D721Med (cell line): ENCODE measurements at regions not wholly inside any gene's neighbourhood (a gene's known extent, or its start where the extent isn't known, plus 50 kb on each side); places are given as distances from the start of the nearest gene placed in this dataset.

Source experiments
- DNase-seq: peaks from one replicate; pipeline ENCODE4 v3.0.0; 2011; ENCODE audit warnings: low spot score; ENCODE audit not compliant: insufficient read length
- FAIRE-seq: peaks from 2 replicates; lab custom pipeline; 2011; peaks lifted over from hg19 to GRCh38; lab: Jason Lieb, UNC
- TF ChIP-seq, protein P1 (sequence below): IDR thresholded peaks from 2 replicates; pipeline ENCODE4 v1.5.1; 2012; ENCODE audit warnings: mild to moderate bottlenecking, control low read depth; ENCODE audit not compliant: insufficient read depth; ENCODE audit errors: missing control alignments

DNA sequence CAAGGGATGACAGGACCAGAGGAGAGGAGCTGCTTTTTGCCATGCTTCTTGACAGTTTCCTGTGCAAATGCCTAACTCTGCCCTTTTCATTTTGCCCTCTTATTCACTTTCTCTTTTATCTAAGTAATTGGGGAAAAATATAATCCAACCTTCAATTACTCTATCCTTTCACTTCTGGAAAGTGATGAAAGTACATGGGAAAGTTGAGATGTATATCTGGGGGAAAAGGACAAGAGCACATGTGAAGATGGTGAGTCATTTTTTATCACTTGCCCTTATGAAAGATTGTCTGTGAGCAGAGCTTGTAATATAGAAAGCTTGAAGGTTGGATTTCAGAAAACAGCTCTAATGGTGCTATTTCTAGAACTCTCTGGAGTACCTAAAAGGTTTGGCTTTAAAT is 1070.7 kb downstream of the CNTNAP5 start:
- TF ChIP-seq, protein P1, sequence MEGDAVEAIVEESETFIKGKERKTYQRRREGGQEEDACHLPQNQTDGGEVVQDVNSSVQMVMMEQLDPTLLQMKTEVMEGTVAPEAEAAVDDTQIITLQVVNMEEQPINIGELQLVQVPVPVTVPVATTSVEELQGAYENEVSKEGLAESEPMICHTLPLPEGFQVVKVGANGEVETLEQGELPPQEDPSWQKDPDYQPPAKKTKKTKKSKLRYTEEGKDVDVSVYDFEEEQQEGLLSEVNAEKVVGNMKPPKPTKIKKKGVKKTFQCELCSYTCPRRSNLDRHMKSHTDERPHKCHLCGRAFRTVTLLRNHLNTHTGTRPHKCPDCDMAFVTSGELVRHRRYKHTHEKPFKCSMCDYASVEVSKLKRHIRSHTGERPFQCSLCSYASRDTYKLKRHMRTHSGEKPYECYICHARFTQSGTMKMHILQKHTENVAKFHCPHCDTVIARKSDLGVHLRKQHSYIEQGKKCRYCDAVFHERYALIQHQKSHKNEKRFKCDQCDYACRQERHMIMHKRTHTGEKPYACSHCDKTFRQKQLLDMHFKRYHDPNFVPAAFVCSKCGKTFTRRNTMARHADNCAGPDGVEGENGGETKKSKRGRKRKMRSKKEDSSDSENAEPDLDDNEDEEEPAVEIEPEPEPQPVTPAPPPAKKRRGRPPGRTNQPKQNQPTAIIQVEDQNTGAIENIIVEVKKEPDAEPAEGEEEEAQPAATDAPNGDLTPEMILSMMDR = no peak
- FAIRE-seq = no peak
- DNase-seq = no peak

DNA sequence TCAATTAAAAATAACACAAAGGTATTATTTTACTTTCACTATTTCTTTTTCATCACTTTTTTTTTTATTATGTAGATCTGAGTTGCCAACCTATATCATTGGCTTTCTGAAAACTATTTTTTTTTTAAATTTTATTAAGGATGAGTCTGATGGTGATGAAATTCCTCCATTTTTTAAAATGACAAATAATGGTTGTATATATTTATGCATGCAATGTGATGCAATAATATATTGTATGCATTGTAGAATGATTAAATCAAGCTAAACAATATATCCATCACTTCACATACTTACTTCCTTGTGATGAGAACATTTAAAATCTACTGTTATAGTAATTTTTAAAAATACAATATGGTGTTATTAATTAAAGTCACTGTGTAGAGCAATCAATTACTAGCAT is 1081.6 kb downstream of the CNTNAP5 start:
- TF ChIP-seq, protein P1 = no peak
- DNase-seq (no peak), FAIRE-seq (no peak)

DNA sequence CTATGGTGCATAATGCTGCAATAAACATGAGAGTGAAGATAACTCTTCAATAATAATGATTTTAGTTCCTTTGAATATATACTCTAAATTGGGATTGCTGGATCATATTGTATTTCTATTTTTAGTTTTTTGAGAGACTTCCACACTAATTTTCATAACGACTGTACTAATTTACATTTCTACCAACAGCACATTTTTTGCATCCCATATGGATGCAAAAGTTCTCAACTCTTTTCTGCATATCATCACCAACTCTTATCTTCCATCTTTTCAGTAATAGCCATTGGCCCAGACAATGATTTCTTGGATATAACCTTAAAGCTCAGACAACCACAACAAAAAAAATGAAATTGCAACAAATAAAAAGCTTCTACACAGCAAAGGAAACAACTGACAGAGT is 1082.4 kb downstream of the CNTNAP5 start:
- FAIRE-seq (no peak), DNase-seq (no peak)
- TF ChIP-seq, protein P1 = no peak

DNA sequence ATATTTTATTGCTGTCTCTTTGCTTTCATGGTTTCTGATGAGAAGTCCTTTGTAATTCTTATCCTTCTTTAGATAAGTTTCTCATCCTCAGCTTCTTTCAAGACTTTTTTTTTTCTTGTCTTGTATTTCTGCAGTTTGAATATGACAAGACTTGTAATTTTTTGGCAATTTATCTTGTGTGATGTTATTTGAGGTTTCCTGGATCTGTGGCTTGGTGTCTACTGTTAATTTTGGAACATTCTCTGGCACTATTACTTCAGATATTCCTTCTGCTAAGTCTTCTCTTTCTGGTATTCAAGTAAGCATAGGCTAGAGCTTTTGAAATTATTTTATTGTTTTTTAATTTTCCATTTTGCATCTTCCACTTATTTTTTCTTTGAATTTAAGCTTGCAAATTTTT is 1083.2 kb downstream of the CNTNAP5 start:
- DNase-seq (no peak), FAIRE-seq (no peak)
- TF ChIP-seq, protein P1 = no peak

DNA sequence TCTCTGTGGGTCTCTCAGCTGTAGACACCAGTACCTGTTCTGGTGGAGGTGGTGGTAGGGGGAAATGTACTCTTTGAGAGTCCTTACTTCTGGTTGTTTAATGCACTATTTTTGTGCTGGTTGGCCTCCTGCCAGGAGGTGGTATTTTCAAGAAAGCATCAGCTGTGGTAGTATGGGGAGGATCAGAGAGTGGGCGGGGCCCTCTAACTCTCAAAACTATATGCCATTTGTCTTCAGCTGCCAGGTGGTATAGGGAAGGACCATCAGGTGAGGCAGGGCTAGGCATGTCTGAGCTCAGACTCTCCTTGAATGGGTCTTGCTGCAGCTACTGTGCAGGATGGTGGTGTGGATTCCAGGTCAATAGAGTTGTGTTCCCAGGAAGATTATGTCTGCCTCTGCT is 1100.8 kb downstream of the CNTNAP5 start:
- TF ChIP-seq, protein P1 = no peak
- DNase-seq (no peak), FAIRE-seq (no peak)

DNA sequence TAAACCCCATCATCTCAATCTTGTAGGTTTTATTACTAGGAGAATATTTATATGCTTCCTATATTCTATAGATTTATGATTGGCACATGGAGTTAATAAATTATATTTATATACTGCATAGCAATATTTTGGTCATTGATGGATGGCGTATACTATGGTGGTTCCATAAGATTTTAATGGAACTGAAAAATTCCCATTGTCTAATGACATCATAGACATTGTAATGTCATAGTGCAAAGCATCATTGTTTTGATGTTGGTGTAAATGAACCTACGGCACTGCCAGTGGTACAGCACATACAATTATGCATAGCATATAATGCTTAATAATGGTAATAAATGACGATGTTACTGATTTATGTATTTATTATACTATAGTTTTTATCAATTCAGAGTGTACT is 1135.9 kb downstream of the CNTNAP5 start:
- TF ChIP-seq, protein P1 = no peak
- DNase-seq (no peak), FAIRE-seq (no peak)

DNA sequence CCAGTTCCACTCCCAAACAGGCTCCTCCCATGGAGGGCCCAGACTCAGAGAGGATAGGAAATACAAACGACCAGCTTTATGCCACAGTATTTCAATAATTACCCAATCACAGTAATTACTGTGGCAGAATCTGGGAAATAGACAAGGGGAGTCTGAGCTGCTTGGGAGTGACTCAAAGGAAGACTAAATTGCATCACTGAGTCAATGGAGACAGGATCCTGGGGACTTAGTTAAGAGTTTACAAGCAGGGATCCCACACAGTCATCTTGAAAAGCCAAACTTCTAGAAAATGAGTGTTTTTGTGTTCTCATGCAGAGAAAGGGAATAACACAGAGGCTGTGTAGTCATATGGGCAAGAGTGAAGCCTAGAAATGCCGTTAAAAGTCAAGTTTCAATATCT is 1142.1 kb downstream of the CNTNAP5 start:
- DNase-seq (no peak), FAIRE-seq (no peak)
- TF ChIP-seq, protein P1 = no peak
